Upper lobe of left lung (tissue), 6 donors: ENCODE measurements at regions not wholly inside any gene's neighbourhood (a gene's known extent, or its start where the extent isn't known, plus 50 kb on each side); places are given as distances from the start of the nearest gene placed in this dataset.

ENCODE experiments used
- ATAC-seq, 2 donors: fragments of 200-7000 bp; cut with Tn5 transposase; one replicate each; pipeline ENCODE4 v1.9.1; 2022; ENCODE audit warnings: mild to moderate bottlenecking in 2 of 2, moderate library complexity in 2 of 2; ENCODE audit not compliant: low FRiP score in 2 of 2
- DNase-seq, 2 donors: peaks; one replicate each; pipeline ENCODE4 v3.0.0-alpha.2; 2019 to 2020
- H3K27ac ChIP-seq, 4 donors: fragments of 200-600 bp; sonication (generic); one replicate each; pipeline ENCODE4 v1.5.1; 2016 to 2019
- H3K27me3 ChIP-seq, 4 donors: fragments of 200-600 bp; sonication (generic); one replicate each; pipeline ENCODE4 v1.5.1; 2017 to 2019
- H3K36me3 ChIP-seq, 4 donors: fragments of 200-600 bp; sonication (generic); one replicate each; pipeline ENCODE4 v1.5.1; 2016 to 2019
- H3K4me1 ChIP-seq, 4 donors: fragments of 200-600 bp; sonication (generic); one replicate each; pipeline ENCODE4 v1.5.1; 2018 to 2019
- H3K4me3 ChIP-seq, 4 donors: fragments of 200-600 bp; sonication (generic); one replicate each; pipeline ENCODE4 v1.5.1; 2017 to 2019; ENCODE audit warnings: mild to moderate bottlenecking in 2 of 4, moderate library complexity in 1 of 4
- H3K9me3 ChIP-seq, 4 donors: fragments of 200-600 bp; sonication (generic); one replicate each; pipeline ENCODE4 v1.5.1; 2018 to 2019
- CTCF ChIP-seq, 6 experiments: fragments of 450-650 bp in 4 of 6; fragments of 200-600 bp in 2 of 6; sonication (generic) in 2 of 6; IDR thresholded peaks; one replicate each; pipeline ENCODE4 v1.5.1; 2016 to 2019; ENCODE audit warnings: antibody characterized with exemption in 6 of 6
- EP300 ChIP-seq, 4 donors: sonication (generic); formaldehyde crosslinking; IDR thresholded peaks; one replicate each; pipeline ENCODE4 v1.5.1; 2017; ENCODE audit warnings: antibody characterized with exemption in 4 of 4, control low read depth in 2 of 4
- POLR2A ChIP-seq, 4 donors: fragments of 450-650 bp; IDR thresholded peaks; one replicate each; pipeline ENCODE4 v1.5.1; 2016 to 2017; ENCODE audit warnings: antibody characterized with exemption in 4 of 4, mild to moderate bottlenecking in 2 of 4
- POLR2AphosphoS5 ChIP-seq, 2 donors: sonication (generic); formaldehyde crosslinking; IDR thresholded peaks; one replicate each; pipeline ENCODE4 v1.5.1; 2017; ENCODE audit warnings: antibody characterized with exemption in 2 of 2
- WGBS, 2 donors: methylation state at CpG; one replicate each; pipeline ENCODE4 v1.1.5; 2017 to 2018; 5-methylcytosine and 5-hydroxymethylcytosine counted together
- donor health status: DM: no; HTN: no; CAD: no; lungs with moderate emphysema.
- donor health status: DM: no; HTN: yes; CAD: no; lungs with severe emphysema.

GRCh38 chr9:88596376-88596775 is 61.4 kb downstream of the NXNL2 start:
- TF ChIP-seq EP300 (IDR thresholded peaks at IDR 0.05) (no peak), POLR2A (IDR thresholded peaks at IDR 0.05) (no peak), CTCF (IDR thresholded peaks at IDR 0.05) (no peak), POLR2AphosphoS5 (IDR thresholded peaks at IDR 0.05) (no peak)
- Histone ChIP-seq H3K4me1 (peaks cover 0 to 3% (median 0%) of the 10 kb centered on the region in 4 donors), H3K4me3 (no peak overlapping the region), H3K9me3 (no peaks in the 10 kb centered on the region), H3K36me3 (no peaks in the 10 kb centered on the region), H3K27ac (no peak overlapping the region), H3K27me3 (no peaks in the 10 kb centered on the region)
- 56 to 60% methylated on average over 5 of the region's 5 CpGs for WGBS, 2 donors
- DNase-seq (no peak), ATAC-seq (no peak)

- Histone ChIP-seq H3K9me3 (no peaks in the 10 kb centered on the region), H3K4me3 (no peak overlapping the region), H3K36me3 (no peaks in the 10 kb centered on the region), H3K27ac (peak overlapping the region in 1 of 4 donors; percentile 12), H3K27me3 (no peaks in the 10 kb centered on the region), H3K4me1 (no peaks in the 10 kb centered on the region)
- ATAC-seq (no peak), DNase-seq (no peak)
- 66 to 69% methylated on average over 3 of the region's 3 CpGs for WGBS, 2 donors
- TF ChIP-seq POLR2A (IDR thresholded peaks at IDR 0.05): no peak
- no peak for TF ChIP-seq POLR2AphosphoS5 (IDR thresholded peaks at IDR 0.05)
- TF ChIP-seq EP300 (IDR thresholded peaks at IDR 0.05): no peak
- no peak for TF ChIP-seq CTCF (IDR thresholded peaks at IDR 0.05)
These were observed 70.0 kb downstream of the NXNL2 start for GRCh38 chr9:88604836-88605511.

- H3K9me3 ChIP-seq: no peaks in the 10 kb centered on the region
- TF ChIP-seq POLR2A (IDR thresholded peaks at IDR 0.05) (no peak), POLR2AphosphoS5 (IDR thresholded peaks at IDR 0.05) (no peak), CTCF (IDR thresholded peaks at IDR 0.05) (no peak), EP300 (IDR thresholded peaks at IDR 0.05) (no peak)
- 43 to 50% methylated on average over 8 of the region's 8 CpGs for WGBS, 2 donors
- peak overlapping the region in 1 of 4 donors; percentile 24 for H3K27ac ChIP-seq
- H3K27me3 ChIP-seq: no peaks in the 10 kb centered on the region
- no peaks in the 10 kb centered on the region for H3K4me1 ChIP-seq
- DNase-seq (no peak), ATAC-seq (no peak)
- H3K36me3 ChIP-seq: no peaks in the 10 kb centered on the region
- no peak overlapping the region for H3K4me3 ChIP-seq
These were observed 70.8 kb downstream of the NXNL2 start for GRCh38 chr9:88605512-88606362.

- H3K9me3 ChIP-seq: peaks cover 6 to 17% (median 14%) of the 10 kb centered on the region in 4 donors
- no peaks in the 10 kb centered on the region for H3K4me1 ChIP-seq
- TF ChIP-seq POLR2AphosphoS5 (IDR thresholded peaks at IDR 0.05) (no peak), CTCF (IDR thresholded peaks at IDR 0.05) (no peak), POLR2A (IDR thresholded peaks at IDR 0.05) (no peak), EP300 (IDR thresholded peaks at IDR 0.05) (no peak)
- no peaks in the 10 kb centered on the region for H3K36me3 ChIP-seq
- H3K4me3 ChIP-seq: no peak overlapping the region
- WGBS, 2 donors: 73 to 98% methylated on average over 3 of the region's 3 CpGs
- no peak for ATAC-seq
- no peak overlapping the region for H3K27ac ChIP-seq
- no peaks in the 10 kb centered on the region for H3K27me3 ChIP-seq
- DNase-seq: no peak
These were observed 79.4 kb downstream of the NXNL2 start for GRCh38 chr9:88614359-88614758.
